ENCODE measurements at regions not wholly inside any gene's neighbourhood (a gene's known extent, or its start where the extent isn't known, plus 50 kb on each side); places are given as distances from the start of the nearest gene placed in this dataset.
"Not testable (repeated sequence)": the region's sequence is repeated elsewhere in the genome, so short reads cannot be mapped to it uniquely, and the experiment has no call there.

DNA sequence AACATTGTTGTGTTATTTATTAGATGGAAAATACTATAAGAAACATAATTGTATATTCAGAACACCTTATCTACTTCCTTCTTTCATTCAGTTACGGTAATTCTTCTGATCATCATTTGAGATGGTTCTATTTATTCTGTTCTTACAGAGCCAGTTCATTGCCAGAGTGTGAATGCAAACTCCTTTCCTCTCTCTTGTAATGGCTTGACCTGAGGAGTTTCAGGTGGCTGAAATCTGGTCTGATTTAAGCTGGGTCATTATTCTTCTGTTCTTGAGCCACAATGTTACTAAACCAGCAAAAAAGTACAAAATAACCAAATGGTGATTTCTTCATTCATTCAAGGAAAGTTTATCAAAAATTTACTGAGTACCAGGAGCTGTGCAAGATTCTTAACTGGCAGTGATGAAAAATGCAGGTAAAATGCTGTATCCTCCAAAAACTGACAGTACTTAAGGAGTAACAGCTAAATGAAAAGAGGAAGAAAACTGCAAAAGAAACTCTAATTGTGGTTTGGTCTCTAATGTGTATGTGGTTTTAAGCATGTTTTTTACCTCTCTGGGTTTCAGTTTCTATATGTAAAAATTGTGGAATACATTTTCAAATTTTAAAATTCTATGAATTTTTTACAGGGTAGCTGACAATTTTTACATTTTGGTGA is 182.4 kb upstream of the UFM1 start:
- no peak for ATAC-seq
- intact Hi-C loops (cut with DNase I, micrococcal nuclease), result no loop called here

DNA sequence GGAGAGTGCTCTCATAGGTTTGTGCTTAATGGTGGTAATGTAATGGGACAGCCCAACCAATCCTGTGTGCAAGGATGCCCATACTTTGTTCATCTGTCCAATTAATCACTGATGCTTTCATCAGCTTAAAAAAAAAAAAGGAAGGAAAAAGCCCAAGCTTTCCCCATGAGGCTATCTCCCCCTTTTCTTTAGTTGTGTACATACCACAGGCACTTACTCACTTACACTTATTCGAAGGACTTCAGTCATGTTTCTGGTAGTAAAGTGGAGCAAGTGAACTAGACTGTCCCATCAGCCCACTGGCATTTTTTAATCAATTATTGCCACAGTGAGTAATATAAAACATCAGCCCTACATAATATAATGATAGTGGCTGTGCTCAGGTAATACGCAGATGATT is 183.5 kb upstream of the UFM1 start:
- intact Hi-C loops (cut with DNase I, micrococcal nuclease), result no loop called here
- DNase-seq, result no peak
- ATAC-seq, result no peak

More for the DNA sequence above, 182.4 kb upstream of the UFM1 start:
- DNase-seq, result no peak

DNA sequence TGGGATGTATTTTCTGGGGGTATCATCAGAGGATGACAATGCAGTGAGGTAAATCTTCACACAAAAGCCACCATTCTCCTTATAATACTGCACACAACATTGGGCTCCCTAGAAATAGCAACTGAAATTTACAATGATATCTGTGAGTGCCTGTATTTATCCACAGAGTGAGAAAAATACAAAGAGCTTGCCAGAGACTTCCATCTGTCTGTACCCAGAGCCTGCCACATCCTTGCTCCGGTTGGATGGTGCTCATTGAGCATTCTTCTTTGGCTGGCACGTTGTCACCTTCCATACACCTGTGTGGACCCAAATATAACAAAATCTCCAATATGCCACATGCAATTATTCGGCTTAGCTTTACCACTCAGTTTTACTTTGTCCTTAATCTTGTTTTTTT is 189.5 kb upstream of the UFM1 start:
- intact Hi-C loops (cut with DNase I, micrococcal nuclease), result no loop called here
- ATAC-seq, result no peak
- DNase-seq, result no peak

GRCh38 chr13:38159710-38160109 is 189.9 kb upstream of the UFM1 start:
- DNase-seq (no peak), ATAC-seq (no peak)
- intact Hi-C loops (cut with DNase I, micrococcal nuclease), result no loop called here

DNA sequence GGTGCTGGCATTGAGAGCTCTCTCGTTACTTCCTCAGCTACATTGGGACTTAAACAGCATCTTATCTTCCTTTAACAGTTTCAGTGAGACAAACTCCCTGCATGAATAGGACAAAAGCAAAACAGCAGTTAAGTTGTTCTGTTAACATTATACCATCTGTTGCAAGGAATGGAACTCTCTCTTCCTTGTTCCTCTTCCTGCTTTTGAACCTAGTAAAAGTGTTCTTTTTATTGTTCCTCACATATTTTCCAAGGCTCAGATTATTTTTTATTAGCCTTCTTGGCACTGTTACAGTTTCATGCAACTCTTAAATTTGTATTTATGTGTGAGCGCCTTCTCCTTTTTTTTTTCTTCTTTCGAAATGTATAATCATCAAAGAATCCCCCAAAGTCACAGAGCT is 202.6 kb upstream of the UFM1 start:
- intact Hi-C loops (cut with DNase I, micrococcal nuclease), result no loop called here
- DNase-seq (no peak), ATAC-seq (peak; percentile 99)

DNA sequence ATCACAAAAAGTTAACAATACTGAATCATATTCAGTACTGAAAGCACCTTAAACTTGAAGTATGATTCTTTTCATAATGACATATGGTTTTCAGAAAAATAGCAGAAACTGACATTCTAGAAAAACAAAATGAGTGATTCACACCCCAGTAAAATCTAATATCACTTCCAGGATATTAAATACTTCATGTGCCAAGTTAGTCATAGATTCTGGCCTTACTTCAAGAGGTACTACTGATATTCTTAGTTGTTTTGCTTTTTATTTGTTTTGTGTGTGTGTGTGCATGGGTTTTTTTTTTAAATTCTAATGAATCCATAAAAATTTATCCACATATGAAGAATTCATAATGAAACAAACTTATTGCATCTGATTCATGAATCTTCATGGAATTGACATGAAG is 207.9 kb upstream of the UFM1 start:
- no peak for ATAC-seq
- intact Hi-C loops (cut with DNase I, micrococcal nuclease), result no loop called here
- DNase-seq, result no peak

GRCh38 chr13:38135592-38135991 is 214.1 kb upstream of the UFM1 start:
- ATAC-seq (no peak), DNase-seq (no peak)
- intact Hi-C loops (cut with DNase I, micrococcal nuclease), result no loop called here

DNA sequence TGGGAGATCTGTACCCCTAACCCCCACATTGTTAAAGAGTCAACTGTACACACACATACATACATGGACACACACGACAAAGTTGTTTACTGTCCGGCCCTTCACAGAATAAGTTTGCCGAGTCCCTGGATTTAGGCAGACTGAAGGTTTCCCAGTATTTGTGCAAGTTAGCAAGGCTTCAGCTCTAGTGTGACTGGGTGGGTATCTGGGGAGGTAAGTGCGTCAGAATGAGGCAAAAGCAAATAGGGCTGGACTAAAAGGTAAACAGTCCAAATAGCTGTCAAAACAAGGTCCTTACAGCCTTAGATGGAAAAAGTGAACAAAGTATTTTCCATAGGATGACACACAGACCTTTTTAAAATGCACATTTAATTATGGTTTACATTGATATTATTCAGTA is 228.4 kb upstream of the UFM1 start:
- DNase-seq, result no peak
- intact Hi-C loops (cut with DNase I, micrococcal nuclease), result no loop called here
- no peak for ATAC-seq

DNA sequence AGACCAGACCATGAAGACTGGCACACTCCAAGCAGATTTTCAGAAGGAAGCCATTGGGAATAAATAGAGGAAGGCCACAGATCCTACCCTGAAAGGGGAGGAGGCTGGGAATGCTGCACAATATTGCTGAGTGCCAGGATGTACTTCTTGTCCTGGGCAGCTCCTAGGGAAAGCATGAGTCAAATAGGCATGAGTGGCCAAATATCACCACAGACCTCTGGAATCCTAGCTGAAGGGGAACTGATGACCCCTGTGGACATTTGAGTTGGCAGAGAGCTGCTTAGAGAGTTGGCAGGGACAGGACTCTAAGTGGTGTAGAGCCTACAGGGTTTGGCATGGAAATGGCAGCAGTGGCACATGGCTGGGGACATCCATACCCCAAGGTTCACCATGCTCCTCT is 234.3 kb upstream of the TRPC4 start:
- DNase-seq, result no peak
- intact Hi-C loops (cut with DNase I, micrococcal nuclease), result no loop called here
- ATAC-seq, result no peak

GRCh38 chr13:38099751-38100150 is 230.2 kb upstream of the TRPC4 start:
- no peak for DNase-seq
- intact Hi-C loops (cut with DNase I, micrococcal nuclease), result no loop called here
- no peak for ATAC-seq

- no peak for DNase-seq
- intact Hi-C loops (cut with DNase I, micrococcal nuclease), result no loop called here
- ATAC-seq, result no peak
These were observed 223.9 kb upstream of the TRPC4 start for GRCh38 chr13:38093425-38093824.

DNA sequence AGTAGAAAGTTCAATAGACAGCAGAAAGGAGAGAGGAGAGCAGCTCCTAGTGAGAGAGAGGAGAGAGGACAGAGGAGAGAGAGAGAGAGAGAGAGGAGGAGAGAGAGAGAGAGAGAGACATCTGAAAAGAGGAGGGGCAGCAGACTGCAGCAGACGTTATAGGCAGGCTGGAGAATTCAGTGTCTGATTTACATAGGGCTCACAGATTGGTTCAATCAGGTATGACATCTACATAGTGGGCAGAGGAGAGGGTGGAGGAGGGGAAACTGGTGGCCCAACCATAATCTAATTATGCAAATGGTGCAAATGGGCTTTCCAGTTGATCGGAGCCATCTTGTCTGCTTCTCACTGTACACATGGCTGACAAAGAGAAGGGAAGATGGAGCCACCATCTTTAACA is 221.3 kb upstream of the TRPC4 start:
- DNase-seq, result no peak
- intact Hi-C loops (cut with DNase I, micrococcal nuclease), result no loop called here
- no peak for ATAC-seq

GRCh38 chr13:38086721-38087120 is 217.1 kb upstream of the TRPC4 start:
- intact Hi-C loops (cut with DNase I, micrococcal nuclease), result no loop called here
- no peak for DNase-seq
- no peak for ATAC-seq

GRCh38 chr13:38086013-38086412 is 216.4 kb upstream of the TRPC4 start:
- no peak for DNase-seq
- no peak for ATAC-seq
- intact Hi-C loops (cut with DNase I, micrococcal nuclease), result no loop called here

DNA sequence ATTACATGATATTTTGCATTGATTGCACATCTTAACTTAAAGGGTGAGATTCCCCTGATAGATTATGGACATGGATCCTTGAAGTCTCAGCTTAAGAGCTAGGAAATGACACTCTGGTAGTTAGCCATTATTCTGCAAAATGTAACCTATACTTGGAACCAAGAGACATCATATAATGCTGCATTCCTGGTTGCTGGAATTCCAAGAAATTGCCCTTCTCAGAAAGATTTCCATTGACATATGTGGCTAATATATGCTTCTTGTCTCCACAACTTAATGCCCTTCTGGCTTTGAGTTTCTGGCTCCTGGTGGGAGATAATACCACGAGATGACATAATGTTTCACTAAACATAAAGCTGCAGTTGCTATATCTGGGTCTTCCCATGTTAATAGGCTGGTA is 204.4 kb upstream of the TRPC4 start:
- DNase-seq (no peak), ATAC-seq (no peak)
- intact Hi-C loops (cut with DNase I, micrococcal nuclease), result no loop called here

- intact Hi-C loops (cut with DNase I, micrococcal nuclease), result no loop called here
- no peak for ATAC-seq
These were observed 203.1 kb upstream of the TRPC4 start for GRCh38 chr13:38072696-38073095.

GRCh38 chr13:38071340-38071739 is 201.8 kb upstream of the TRPC4 start:
- ATAC-seq, result not testable (repeated sequence)

More at GRCh38 chr13:38072696-38073095, 203.1 kb upstream of the TRPC4 start:
- no peak for DNase-seq

DNA sequence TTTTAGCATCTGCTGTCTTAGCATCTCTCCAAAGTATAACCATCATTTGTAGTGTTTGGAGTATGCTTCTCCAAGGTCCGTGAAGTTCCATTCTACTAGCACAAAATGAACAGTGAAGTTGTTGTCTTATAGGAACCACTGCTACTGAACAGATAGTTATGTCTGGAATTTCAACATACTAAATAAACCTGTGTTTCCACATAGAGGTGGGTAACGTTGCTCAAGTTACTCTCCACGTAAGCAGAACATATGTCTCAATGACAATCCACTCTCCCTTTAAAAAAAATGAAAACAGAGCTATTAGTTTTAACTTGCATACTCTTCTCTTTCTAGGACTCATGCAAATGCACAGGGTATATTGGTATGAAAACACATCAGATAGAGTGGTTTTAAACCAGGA is 184.3 kb upstream of the TRPC4 start:
- no peak for ATAC-seq
- intact Hi-C loops (cut with DNase I, micrococcal nuclease), result no loop called here
- DNase-seq, result no peak

More at GRCh38 chr13:38071340-38071739, 201.8 kb upstream of the TRPC4 start:
- intact Hi-C loops (cut with DNase I, micrococcal nuclease); DNase-seq: not testable (repeated sequence)

DNA sequence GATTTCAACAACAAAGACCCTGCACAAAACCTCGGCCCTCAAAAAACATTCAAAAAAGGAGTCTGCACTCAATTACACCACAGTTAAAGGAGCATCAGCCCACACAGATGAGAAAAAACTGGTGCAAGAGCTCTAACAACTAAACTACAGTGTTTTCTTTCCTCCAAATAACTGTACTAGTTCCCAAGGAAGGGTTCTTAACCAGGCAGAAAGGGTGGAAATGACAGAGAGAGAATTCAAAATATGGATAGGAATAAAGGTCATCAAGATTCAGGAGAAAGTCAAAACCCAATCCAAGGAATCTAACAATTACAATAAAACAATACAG is 176.4 kb upstream of the TRPC4 start:
- ATAC-seq (no peak), DNase-seq (no peak)
- intact Hi-C loops (cut with DNase I, micrococcal nuclease), result no loop called here

- intact Hi-C loops (cut with DNase I, micrococcal nuclease), result no loop called here
- DNase-seq, result no peak
- peak; percentile 67 for ATAC-seq
These were observed 175.9 kb upstream of the TRPC4 start for GRCh38 chr13:38045278-38046048.

- no peak for DNase-seq
- intact Hi-C loops (cut with DNase I, micrococcal nuclease), result no loop called here
- no peak for ATAC-seq
These were observed 174.5 kb upstream of the TRPC4 start for GRCh38 chr13:38044067-38044466.
